Endodermal cell (in vitro differentiated cells): ENCODE measurements at regions not wholly inside any gene's neighbourhood (a gene's known extent, or its start where the extent isn't known, plus 50 kb on each side); places are given as distances from the start of the nearest gene placed in this dataset.
A peak's percentile ranks its signal among the peaks of the same experiment; 100 is the strongest.

Source experiments
- DNase-seq: peaks from one replicate; pipeline ENCODE4 v3.0.0-alpha.2; 2017
- H3K27ac ChIP-seq: 2 replicates; pipeline ENCODE4 v1.5.1; 2013; ENCODE audit warnings: mild to moderate bottlenecking, low read depth, low read length, moderate library complexity
- H3K27me3 ChIP-seq: 2 replicates; pipeline ENCODE4 v1.6.1; 2013; ENCODE audit warnings: mild to moderate bottlenecking, low read length, moderate library complexity; ENCODE audit not compliant: insufficient read depth, control insufficient read depth, poor library complexity, severe bottlenecking
- H3K36me3 ChIP-seq: 2 replicates; pipeline ENCODE4 v1.7.0; 2013; ENCODE audit warnings: mild to moderate bottlenecking, low read length, moderate library complexity; ENCODE audit not compliant: control insufficient read depth, insufficient read depth
- H3K4me1 ChIP-seq: one replicate; pipeline ENCODE4 v1.7.0; 2013; ENCODE audit warnings: low read length; ENCODE audit not compliant: control insufficient read depth, insufficient read depth
- H3K4me3 ChIP-seq: 2 replicates; pipeline ENCODE4 v1.5.1; 2013; ENCODE audit warnings: mild to moderate bottlenecking, low read length, moderate library complexity
- H3K9ac ChIP-seq: 2 replicates; pipeline ENCODE4 v1.6.1; 2013; ENCODE audit warnings: mild to moderate bottlenecking, low read length, moderate library complexity; ENCODE audit not compliant: poor library complexity, severe bottlenecking; ENCODE audit errors: extremely low read depth
- H3K9me3 ChIP-seq: 2 replicates; pipeline ENCODE4 v1.6.1; 2013; ENCODE audit warnings: mild to moderate bottlenecking, low read length, moderate library complexity; ENCODE audit not compliant: control insufficient read depth
- H3K27ac Mint-ChIP-seq: 2 replicates; pipeline ENCODE4 v1.8.0; 2020; ENCODE audit warnings: mixed read lengths
- H3K27me3 Mint-ChIP-seq: 2 replicates; pipeline ENCODE4 v1.8.0; 2021; ENCODE audit warnings: mild to moderate bottlenecking, mixed read lengths; ENCODE audit not compliant: insufficient read depth
- H3K36me3 Mint-ChIP-seq: 2 replicates; pipeline ENCODE4 v1.8.0; 2020; ENCODE audit warnings: low read depth, mixed read lengths
- H3K4me1 Mint-ChIP-seq: 2 replicates; pipeline ENCODE4 v1.8.0; 2020; ENCODE audit warnings: mixed read lengths
- H3K4me3 Mint-ChIP-seq: 2 replicates; pipeline ENCODE4 v1.8.0; 2020; ENCODE audit warnings: mild to moderate bottlenecking, moderate library complexity, mixed read lengths
- H3K9me3 Mint-ChIP-seq: 2 replicates; pipeline ENCODE4 v1.8.0; 2020; ENCODE audit warnings: mild to moderate bottlenecking, mixed read lengths
- WGBS, 2 experiments: methylation state at CpG; one replicate each; pipeline versions ENCODE4 v1.1.5 to v1.1.7; 2013; ENCODE audit warnings: missing lambda C conversion rate in 2 of 2, mixed read lengths in 1 of 2; ENCODE audit not compliant: insufficient coverage in 1 of 2, insufficient read length in 1 of 2; 5-methylcytosine and 5-hydroxymethylcytosine counted together
- TF ChIP-seq, protein P1 (sequence below): fragments of 200-600 bp; sonication (generic); conservative IDR thresholded peaks from 2 replicates; pipeline ENCODE4 v1.5.0; 2021; ENCODE audit warnings: antibody characterized with exemption, mild to moderate bottlenecking

DNA sequence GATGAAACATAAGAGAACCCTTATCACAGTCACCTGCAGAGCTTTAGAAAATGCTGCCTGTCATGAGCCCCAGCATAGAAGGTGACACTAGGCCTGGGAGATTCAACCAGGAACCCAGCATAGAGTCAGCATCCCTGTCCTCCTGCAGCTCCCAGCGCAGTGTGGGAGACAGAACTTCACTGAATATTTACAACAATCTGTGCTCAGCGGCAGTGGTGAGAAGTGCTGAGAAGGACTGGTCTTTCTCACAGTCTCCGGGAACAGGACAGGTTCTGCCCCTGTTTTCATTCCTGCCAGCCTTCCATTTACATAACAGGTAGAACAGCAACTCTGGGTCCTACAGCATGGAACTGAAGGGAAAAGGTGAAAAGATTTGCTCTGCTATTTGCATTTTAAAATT lies 83.5 kb upstream of the GADD45A start:
- peaks cover 33% of the 10 kb centered on the region for H3K4me1 Mint-ChIP-seq
- peak overlapping the region; percentile 5 for H3K27ac Mint-ChIP-seq
- Histone ChIP-seq H3K9ac (no peak overlapping the region), H3K9me3 (no peaks in the 10 kb centered on the region), H3K36me3 (no peaks in the 10 kb centered on the region), H3K27ac (no peak overlapping the region), H3K4me1 (peaks cover 26% of the 10 kb centered on the region), H3K27me3 (no peaks in the 10 kb centered on the region), H3K4me3 (no peak overlapping the region)
- no peaks in the 10 kb centered on the region for H3K27me3 Mint-ChIP-seq
- H3K36me3 Mint-ChIP-seq = no peaks in the 10 kb centered on the region
- H3K4me3 Mint-ChIP-seq = no peak overlapping the region
- 81 to 90% methylated on average over 3 of the region's 3 CpGs for WGBS, 2 experiments
- TF ChIP-seq, protein P1, sequence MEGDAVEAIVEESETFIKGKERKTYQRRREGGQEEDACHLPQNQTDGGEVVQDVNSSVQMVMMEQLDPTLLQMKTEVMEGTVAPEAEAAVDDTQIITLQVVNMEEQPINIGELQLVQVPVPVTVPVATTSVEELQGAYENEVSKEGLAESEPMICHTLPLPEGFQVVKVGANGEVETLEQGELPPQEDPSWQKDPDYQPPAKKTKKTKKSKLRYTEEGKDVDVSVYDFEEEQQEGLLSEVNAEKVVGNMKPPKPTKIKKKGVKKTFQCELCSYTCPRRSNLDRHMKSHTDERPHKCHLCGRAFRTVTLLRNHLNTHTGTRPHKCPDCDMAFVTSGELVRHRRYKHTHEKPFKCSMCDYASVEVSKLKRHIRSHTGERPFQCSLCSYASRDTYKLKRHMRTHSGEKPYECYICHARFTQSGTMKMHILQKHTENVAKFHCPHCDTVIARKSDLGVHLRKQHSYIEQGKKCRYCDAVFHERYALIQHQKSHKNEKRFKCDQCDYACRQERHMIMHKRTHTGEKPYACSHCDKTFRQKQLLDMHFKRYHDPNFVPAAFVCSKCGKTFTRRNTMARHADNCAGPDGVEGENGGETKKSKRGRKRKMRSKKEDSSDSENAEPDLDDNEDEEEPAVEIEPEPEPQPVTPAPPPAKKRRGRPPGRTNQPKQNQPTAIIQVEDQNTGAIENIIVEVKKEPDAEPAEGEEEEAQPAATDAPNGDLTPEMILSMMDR = no peak
- peak; percentile 71 for DNase-seq
- no peaks in the 10 kb centered on the region for H3K9me3 Mint-ChIP-seq

DNA sequence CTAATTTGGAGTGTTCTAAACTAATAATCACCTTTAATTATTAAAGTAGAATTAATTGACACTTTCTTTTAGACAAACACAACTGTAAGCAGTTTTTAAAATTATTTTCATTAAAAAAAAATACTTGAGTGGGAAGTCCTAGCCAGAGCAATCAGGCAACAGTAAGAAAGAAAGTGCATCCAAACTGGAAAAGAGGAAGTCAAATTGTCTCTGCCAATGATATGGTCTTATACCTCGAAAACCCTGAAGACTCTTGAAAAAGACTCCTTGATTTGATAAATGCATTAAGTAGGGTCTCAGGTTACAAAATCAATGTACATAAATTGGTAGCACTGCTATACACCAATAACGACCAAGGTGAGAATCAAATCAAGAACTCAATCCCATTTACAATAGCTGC lies 83.0 kb upstream of the GADD45A start:
- H3K9me3 Mint-ChIP-seq = no peaks in the 10 kb centered on the region
- Histone ChIP-seq H3K27me3 (no peaks in the 10 kb centered on the region), H3K4me1 (peaks cover 26% of the 10 kb centered on the region), H3K4me3 (no peak overlapping the region), H3K9ac (no peak overlapping the region), H3K27ac (no peak overlapping the region), H3K9me3 (no peaks in the 10 kb centered on the region), H3K36me3 (no peaks in the 10 kb centered on the region)
- no peaks in the 10 kb centered on the region for H3K27me3 Mint-ChIP-seq
- no peak overlapping the region for H3K4me3 Mint-ChIP-seq
- DNase-seq = no peak
- 75 to 91% methylated on average over 1 to 2 of the region's 2 CpGs for WGBS, 2 experiments
- no peaks in the 10 kb centered on the region for H3K36me3 Mint-ChIP-seq
- peaks cover 33% of the 10 kb centered on the region for H3K4me1 Mint-ChIP-seq
- H3K27ac Mint-ChIP-seq = no peak overlapping the region
- TF ChIP-seq, protein P1 = no peak

DNA sequence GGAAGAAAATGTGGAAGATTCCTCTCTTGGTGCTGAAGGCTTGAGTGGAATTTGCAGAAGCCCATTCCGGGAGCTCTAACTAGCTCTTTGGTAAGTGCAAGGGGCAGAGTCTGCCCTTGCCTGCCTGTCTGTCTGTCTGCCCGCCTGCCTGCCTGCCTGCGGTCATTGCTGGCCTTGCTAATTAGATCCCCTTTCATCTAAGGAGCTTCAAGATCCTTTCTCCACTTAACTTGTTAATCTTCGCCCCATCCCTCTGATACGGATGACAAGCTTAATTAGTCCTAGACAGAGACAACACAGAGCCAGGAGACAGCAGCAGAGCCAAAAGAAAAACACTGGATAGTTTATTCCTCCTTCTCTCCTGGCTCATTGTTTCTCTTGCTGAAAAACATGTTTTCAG lies 80.2 kb upstream of the GADD45A start:
- Mint-ChIP-seq H3K4me1 (peaks cover 38% of the 10 kb centered on the region), H3K4me3 (no peak overlapping the region), H3K36me3 (no peaks in the 10 kb centered on the region), H3K27me3 (no peaks in the 10 kb centered on the region), H3K9me3 (no peaks in the 10 kb centered on the region), H3K27ac (peak overlapping the region; percentile 64)
- Histone ChIP-seq H3K9ac (no peak overlapping the region), H3K4me1 (peaks cover 26% of the 10 kb centered on the region), H3K36me3 (no peaks in the 10 kb centered on the region), H3K4me3 (peak overlapping the region; percentile 6), H3K27ac (no peak overlapping the region), H3K27me3 (no peaks in the 10 kb centered on the region), H3K9me3 (no peaks in the 10 kb centered on the region)
- TF ChIP-seq, protein P1 = no peak
- 56 to 68% methylated on average over 5 of the region's 5 CpGs for WGBS, 2 experiments
- DNase-seq = peak; percentile 49
